H1 (cell line): ENCODE measurements at regions not wholly inside any gene's neighbourhood (a gene's known extent, or its start where the extent isn't known, plus 50 kb on each side); places are given as distances from the start of the nearest gene placed in this dataset.

Source experiments
- CHD7 ChIP-seq: fragments of 300-600 bp; sonication (generic); IDR thresholded peaks from 2 replicates; pipeline ENCODE4 v1.7.1; 2012; ENCODE audit warnings: low read length, moderate library complexity, mild to moderate bottlenecking, inconsistent platforms; ENCODE audit not compliant: insufficient replicate concordance
- EZH2 ChIP-seq: fragments of 200-600 bp; sonication (generic); IDR thresholded peaks from 2 replicates; pipeline ENCODE4 v1.7.1; 2012; ENCODE audit warnings: low read depth, mild to moderate bottlenecking, moderate library complexity, low read length, inconsistent platforms; ENCODE audit not compliant: severe bottlenecking
- HDAC2 ChIP-seq, 2 experiments: fragments of 300-600 bp in 1 of 2; sonication (generic) in 1 of 2; IDR thresholded peaks; 2 replicates each; pipeline ENCODE4 v1.6.1; 2011 to 2012; ENCODE audit warnings: low read depth in 2 of 2, low read length in 2 of 2, mild to moderate bottlenecking in 2 of 2, moderate library complexity in 2 of 2, borderline replicate concordance in 1 of 2, inconsistent platforms in 1 of 2
- MAFK ChIP-seq: IDR thresholded peaks from 2 replicates; pipeline ENCODE4 v1.6.1; 2012; ENCODE audit warnings: low read depth, mild to moderate bottlenecking, improper control_type of control experiment, low read length
- SIRT6 ChIP-seq: IDR thresholded peaks from one replicate; pipeline ENCODE4 v1.7.1; 2012; ENCODE audit warnings: low read length, inconsistent platforms
- SUZ12 ChIP-seq: fragments of 200-600 bp; sonication (generic); IDR thresholded peaks from 2 replicates; pipeline ENCODE4 v1.6.1; 2012; ENCODE audit warnings: mild to moderate bottlenecking, inconsistent platforms, low read length, moderate library complexity, mixed read lengths
- ZNF274 ChIP-seq: IDR thresholded peaks from 2 replicates; pipeline ENCODE4 v1.7.0; 2012; ENCODE audit warnings: low read length, borderline replicate concordance; ENCODE audit errors: extremely low read depth
- TF ChIP-seq, protein P1 (sequence below): IDR thresholded peaks from 2 replicates; pipeline ENCODE4 v1.6.1; 2011; ENCODE audit warnings: low read length, improper control_type of control experiment

- TF ChIP-seq CHD7, result no peak
- no peak for TF ChIP-seq MAFK
- TF ChIP-seq HDAC2 (IDR thresholded peaks at IDR 0.05; ENCODE audit: borderline replicate concordance in 1 of 2, low read depth in 2 of 2, low read length in 2 of 2), result no peak
- TF ChIP-seq SIRT6, result no peak
- no peak for TF ChIP-seq ZNF274
- TF ChIP-seq SUZ12, result no peak
- TF ChIP-seq, protein P1, sequence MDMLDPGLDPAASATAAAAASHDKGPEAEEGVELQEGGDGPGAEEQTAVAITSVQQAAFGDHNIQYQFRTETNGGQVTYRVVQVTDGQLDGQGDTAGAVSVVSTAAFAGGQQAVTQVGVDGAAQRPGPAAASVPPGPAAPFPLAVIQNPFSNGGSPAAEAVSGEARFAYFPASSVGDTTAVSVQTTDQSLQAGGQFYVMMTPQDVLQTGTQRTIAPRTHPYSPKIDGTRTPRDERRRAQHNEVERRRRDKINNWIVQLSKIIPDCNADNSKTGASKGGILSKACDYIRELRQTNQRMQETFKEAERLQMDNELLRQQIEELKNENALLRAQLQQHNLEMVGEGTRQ, result no peak
- TF ChIP-seq EZH2, result no peak
Measured at GRCh38 chr6:21398741-21399325, 194.7 kb upstream of the SOX4 start (continued).
